ENCODE measurements at regions not wholly inside any gene's neighbourhood (a gene's known extent, or its start where the extent isn't known, plus 50 kb on each side); places are given as distances from the start of the nearest gene placed in this dataset.

DNA sequence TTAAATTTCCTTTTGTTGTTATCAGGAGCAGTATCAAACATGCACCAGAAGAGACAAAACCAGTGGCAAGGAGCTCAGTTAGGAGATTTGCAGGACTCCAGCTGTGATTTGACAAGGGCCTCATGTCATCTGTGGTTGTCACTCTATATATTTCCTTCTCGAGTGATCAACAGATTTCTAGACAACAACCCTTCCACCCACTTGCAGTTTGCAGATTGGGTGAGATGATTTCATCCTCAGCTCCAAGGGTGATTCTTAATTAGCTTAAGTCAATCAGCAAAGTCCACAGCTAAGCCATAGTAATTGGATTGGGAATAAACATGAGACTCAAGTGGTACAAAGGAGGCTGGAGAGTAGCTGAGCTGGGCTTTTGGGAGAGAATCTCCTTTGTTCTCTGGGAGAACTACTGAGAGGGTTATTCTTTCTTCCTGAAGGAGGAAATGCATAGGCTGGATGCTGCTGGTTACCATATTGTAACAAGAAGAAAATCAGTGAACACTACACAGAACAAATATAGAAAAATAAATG lies 192.8 kb downstream of the PPARGC1A start:
- intact Hi-C loops (cut with micrococcal nuclease) (no loop called here), dilution Hi-C loops (cut with HindIII; ENCODE audit: low sequenced_read_pairs, unreplicated experiment) (no loop called here), in situ Hi-C loops (cut with MboI; ENCODE audit: low sequenced_read_pairs) (loop anchor here (25.0 kb wide), 1 partner anchor 715 kb away; no protein-coding TSS in a partner anchor)
- Histone ChIP-seq H2AK9ac (replicated peaks; ENCODE audit: low read depth, low read length, poor library complexity) (no peak overlapping the region), H3K4me1 (ENCODE audit: control insufficient read depth, insufficient read depth, low read length) (no peaks in the 10 kb centered on the region), H2AFZ (replicated peaks; ENCODE audit: low read length, poor library complexity) (no peak overlapping the region), H3K4me2 (ENCODE audit: low read depth, low read length) (no peak overlapping the region), H2BK15ac (ENCODE audit: low read depth, low read length) (no peak overlapping the region), H3K4me3 (ENCODE audit: insufficient read depth, low read depth, low read length) (no peak overlapping the region), H3K79me1 (ENCODE audit: low read depth in 1 of 2, low read length in 2 of 2) (no peaks in the 10 kb centered on the region), H3K9ac (ENCODE audit: low read depth, low read length) (no peak overlapping the region), H2AK5ac (ENCODE audit: low read depth, low read length) (no peak overlapping the region), H4K5ac (ENCODE audit: low read depth, low read length) (no peak overlapping the region), H3K27ac (ENCODE audit: insufficient read depth, low read length) (no peak overlapping the region), H3K27me3 (ENCODE audit: control insufficient read depth, insufficient read depth, low read length) (no peaks in the 10 kb centered on the region), H4K8ac (ENCODE audit: low read depth in 2 of 2, low read length in 2 of 2) (no peak overlapping the region), H4K91ac (ENCODE audit: insufficient read depth, low read depth, low read length) (no peak overlapping the region), H2BK5ac (ENCODE audit: low read depth, low read length, poor library complexity, severe bottlenecking) (no peak overlapping the region), H3K36me3 (ENCODE audit: control insufficient read depth, insufficient read depth, low read length) (no peaks in the 10 kb centered on the region), H3K4ac (ENCODE audit: low read depth, low read length) (no peak overlapping the region), H4K20me1 (ENCODE audit: insufficient read depth, low read length) (no peaks in the 10 kb centered on the region), H3K9me1 (ENCODE audit: insufficient read depth, low read length) (no peaks in the 10 kb centered on the region), H3K14ac (replicated peaks; ENCODE audit: low read depth, low read length) (no peak overlapping the region), H3K18ac (ENCODE audit: low read depth, low read length) (no peak overlapping the region), H2BK20ac (ENCODE audit: low read depth, low read length) (no peak overlapping the region), H2BK120ac (ENCODE audit: low read depth, low read length) (no peak overlapping the region), H3K9me3 (ENCODE audit: control insufficient read depth, insufficient read depth, low read length) (no peaks in the 10 kb centered on the region), H3K56ac (ENCODE audit: extremely low read depth, insufficient read depth, low read length) (no peak overlapping the region), H3K23ac (ENCODE audit: low read depth, low read length) (no peak overlapping the region)
- no peak for TF ChIP-seq RAD21 (IDR thresholded peaks at IDR 0.05; ENCODE audit: low read length)
- TF ChIP-seq CHD1 (IDR thresholded peaks at IDR 0.05; ENCODE audit: low read depth, low read length), result no peak
- no peak for TF ChIP-seq POLR2A (IDR thresholded peaks at IDR 0.05; ENCODE audit: low read depth, low read length)
- POLR2A ChIA-PET (ENCODE audit: unreplicated experiment), result no interaction called here
- no TSS peak for BruUV-seq (replicated peaks)
- CTCF ChIA-PET, result no interaction called here
- ATAC-seq (ENCODE audit: low read depth), result no peak
- DNase-seq, result no peak
- WGBS, 2 experiments (ENCODE audit: extremely low coverage in 2 of 2, insufficient read length in 1 of 2), result no CpG with 5 or more reads among the region's 1 CpG
